HG02885 (cell line): ENCODE measurements at regions not wholly inside any gene's neighbourhood (a gene's known extent, or its start where the extent isn't known, plus 50 kb on each side); places are given as distances from the start of the nearest gene placed in this dataset.
A peak's percentile ranks its signal among the peaks of the same experiment; 100 is the strongest.

Experiments
- ATAC-seq: cut with Tn5 transposase; IDR thresholded peaks from one replicate; pipeline ENCODE4 v1.9.1; 2021; ENCODE audit warnings: mild to moderate bottlenecking; ENCODE audit not compliant: unreplicated experiment, poor library complexity

DNA sequence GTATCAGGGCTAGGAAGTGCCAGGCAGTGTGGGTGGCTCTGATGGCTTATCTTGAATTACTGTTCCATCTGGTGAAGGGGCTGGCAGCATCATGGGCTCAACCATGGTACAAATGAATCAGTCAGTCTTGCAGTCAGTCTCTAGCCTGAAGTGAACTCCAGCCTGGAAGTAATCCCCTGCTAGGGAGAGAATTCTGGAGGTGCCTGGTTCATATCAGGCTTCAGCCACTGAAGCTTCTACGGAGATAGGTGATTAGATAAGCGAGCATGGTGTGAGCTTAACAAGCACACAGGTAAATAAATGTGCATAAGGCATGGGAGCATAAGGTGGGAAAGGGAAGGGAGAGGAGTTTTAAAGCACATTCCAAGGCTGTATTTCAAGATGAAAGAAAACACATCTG lies 541.7 kb downstream of the MBD2 start:
- ATAC-seq = no peak

DNA sequence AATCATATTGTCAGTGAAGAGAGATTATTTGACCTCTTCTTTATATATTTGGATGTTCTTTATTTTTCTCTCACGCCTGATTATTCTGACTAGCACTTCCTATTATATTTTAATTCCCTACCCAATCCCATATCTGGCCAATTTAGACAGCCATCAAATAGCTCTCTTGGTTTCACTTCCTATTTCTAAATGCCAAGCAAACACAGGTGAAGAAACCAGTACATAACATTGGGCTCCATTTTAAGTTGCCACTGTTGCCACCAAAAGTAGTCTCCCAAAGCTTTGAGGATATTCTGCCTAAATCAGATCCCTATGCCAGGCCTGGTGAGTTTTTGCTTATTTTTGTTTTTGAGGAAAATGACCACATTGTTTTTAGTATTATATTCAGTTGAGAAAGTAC lies 547.0 kb downstream of the MBD2 start:
- no peak for ATAC-seq

DNA sequence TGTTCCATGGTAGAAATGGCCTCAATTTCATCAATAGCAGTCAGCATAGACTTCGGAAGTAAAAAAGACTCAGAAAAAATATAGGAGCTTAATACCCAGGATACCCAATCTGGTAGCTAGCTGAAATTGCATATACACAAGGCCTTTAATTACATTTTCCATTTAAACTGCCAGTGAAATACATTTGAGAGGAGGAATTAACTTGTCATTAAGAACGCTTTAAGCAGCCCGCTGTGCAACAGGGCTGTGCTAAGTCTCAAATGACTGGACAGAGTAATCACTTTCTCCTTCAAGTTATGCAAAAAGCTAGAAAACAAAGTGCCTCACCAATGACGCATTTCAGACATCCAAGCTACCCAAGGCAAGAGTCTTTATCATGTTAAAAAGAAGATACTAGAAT lies 558.8 kb downstream of the MBD2 start:
- ATAC-seq = no peak

GRCh38 chr18:53664575-53664974 lies 559.9 kb downstream of the MBD2 start:
- no peak for ATAC-seq

GRCh38 chr18:53660306-53660705 lies 564.2 kb downstream of the MBD2 start:
- no peak for ATAC-seq

GRCh38 chr18:53657257-53657656 lies 567.2 kb downstream of the MBD2 start:
- ATAC-seq = no peak

DNA sequence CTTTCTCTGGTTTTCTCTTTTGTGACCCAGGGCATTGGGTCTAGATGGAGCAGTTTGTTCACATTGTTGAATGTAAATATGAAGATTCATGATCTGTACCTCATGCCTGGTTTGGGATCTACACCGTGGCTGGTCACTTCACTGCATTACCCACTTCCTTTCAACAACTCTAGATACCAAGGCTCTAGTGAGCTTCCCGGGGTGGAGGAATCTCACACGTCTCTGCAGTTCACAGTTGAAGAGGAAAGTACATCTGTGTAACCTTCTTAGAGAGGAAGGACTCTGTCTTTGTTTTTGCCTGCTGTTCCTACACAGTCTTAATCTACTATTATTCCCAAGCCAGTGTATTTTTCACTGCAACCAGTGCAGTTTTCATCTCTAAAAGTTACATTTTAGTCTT lies 574.8 kb downstream of the MBD2 start:
- ATAC-seq = no peak

- no peak for ATAC-seq
Observed at GRCh38 chr18:53644799-53645471, 579.5 kb downstream of the MBD2 start.

- no peak for ATAC-seq
Observed at GRCh38 chr18:53639687-53640086, 584.8 kb downstream of the MBD2 start.

DNA sequence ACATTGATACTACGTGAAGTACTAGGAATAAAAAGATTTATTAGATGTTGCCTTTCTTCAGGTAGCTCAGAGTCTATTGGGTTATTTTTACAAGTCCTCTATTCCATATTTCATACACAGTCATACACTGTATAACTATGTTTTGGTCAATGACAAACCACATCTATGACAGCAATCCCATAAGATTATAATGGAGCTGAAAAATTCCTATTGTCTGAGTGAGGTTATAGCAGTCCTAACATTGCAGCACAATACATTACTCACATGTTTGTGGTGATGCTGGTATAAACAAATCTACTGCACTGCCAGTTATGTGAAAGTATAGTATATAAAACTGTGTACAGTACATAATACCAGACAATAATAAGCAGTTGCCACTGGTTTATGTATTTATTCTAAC lies 595.1 kb downstream of the MBD2 start:
- no peak for ATAC-seq

GRCh38 chr18:53625997-53626599 lies 598.4 kb downstream of the MBD2 start:
- no peak for ATAC-seq

- ATAC-seq = peak; percentile 69
Observed at GRCh38 chr18:53610957-53611356, 613.5 kb downstream of the MBD2 start.

GRCh38 chr18:53606792-53607191 lies 617.7 kb downstream of the MBD2 start:
- no peak for ATAC-seq

GRCh38 chr18:53605198-53605597 lies 619.3 kb downstream of the MBD2 start:
- no peak for ATAC-seq

- no peak for ATAC-seq
Observed at GRCh38 chr18:53603276-53603675, 621.2 kb downstream of the MBD2 start.

GRCh38 chr18:53601344-53601743 lies 623.1 kb downstream of the MBD2 start:
- no peak for ATAC-seq

GRCh38 chr18:53586923-53587322 lies 637.5 kb downstream of the MBD2 start:
- no peak for ATAC-seq
